GM21515 (cell line): ENCODE measurements at regions not wholly inside any gene's neighbourhood (a gene's known extent, or its start where the extent isn't known, plus 50 kb on each side); places are given as distances from the start of the nearest gene placed in this dataset.

ENCODE experiments used
- ATAC-seq: cut with Tn5 transposase; IDR thresholded peaks from one replicate; pipeline ENCODE4 v1.9.1; 2021; ENCODE audit not compliant: unreplicated experiment

DNA sequence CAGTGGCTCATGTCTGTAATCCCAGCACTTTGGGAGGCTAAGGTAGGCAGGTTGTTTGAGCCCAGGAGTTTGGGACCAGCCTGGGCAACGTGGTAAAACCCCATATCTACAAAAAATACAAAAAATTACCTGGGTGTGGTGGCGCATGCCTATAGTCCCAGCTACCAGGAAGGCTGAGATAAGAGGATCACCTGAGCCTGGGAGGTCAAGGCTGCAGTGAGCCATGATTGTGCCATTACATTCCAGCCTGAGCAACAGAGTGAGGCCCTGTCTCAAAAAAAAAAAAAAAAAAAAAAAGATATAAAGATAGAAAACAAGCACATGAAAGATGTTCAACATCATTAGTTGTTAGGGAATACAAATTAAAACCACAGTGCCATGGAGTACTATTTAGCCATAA, 65.3 kb upstream of the UGP2 start:
- ATAC-seq: no peak

DNA sequence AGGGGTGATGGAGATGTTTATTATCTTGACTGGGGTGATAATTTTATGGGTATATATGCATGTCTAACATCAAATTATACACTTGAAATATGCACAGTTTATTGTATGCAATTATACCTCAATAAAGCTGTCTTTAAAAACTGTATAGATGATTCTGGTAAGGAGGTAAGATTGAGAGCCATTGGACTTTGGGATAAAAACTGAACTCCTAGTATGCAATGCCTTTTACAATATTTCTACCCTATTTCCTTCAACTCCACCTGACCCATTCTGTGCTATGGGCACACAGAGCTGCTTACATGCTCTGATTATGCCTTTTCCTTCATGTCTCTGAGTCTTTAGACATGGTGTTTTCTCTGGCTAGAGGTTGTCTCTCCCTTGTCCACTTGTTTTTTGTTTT, 63.9 kb upstream of the UGP2 start:
- ATAC-seq: no peak

DNA sequence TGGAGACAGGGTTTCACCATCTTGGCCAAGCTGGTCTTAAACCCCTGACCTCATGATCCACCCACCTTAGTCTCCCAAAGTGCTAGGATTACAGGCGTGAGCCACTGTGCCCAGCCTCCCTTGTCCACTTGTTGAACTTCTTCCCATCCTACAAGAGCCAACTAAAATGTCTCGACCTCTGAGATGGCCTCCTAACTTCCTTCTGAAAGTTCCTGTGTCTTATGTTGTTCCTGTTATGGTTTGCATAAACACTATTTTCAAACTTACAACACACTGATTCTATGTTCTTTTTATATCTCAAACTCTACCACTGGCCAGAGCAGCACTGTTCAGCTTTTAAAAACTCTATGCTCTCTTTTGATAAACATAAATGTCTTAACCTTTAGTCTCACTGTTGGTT, 63.3 kb upstream of the UGP2 start:
- ATAC-seq: no peak

- ATAC-seq: no peak
Measured at GRCh38 chr2:63780518-63781155, 61.1 kb upstream of the UGP2 start.

DNA sequence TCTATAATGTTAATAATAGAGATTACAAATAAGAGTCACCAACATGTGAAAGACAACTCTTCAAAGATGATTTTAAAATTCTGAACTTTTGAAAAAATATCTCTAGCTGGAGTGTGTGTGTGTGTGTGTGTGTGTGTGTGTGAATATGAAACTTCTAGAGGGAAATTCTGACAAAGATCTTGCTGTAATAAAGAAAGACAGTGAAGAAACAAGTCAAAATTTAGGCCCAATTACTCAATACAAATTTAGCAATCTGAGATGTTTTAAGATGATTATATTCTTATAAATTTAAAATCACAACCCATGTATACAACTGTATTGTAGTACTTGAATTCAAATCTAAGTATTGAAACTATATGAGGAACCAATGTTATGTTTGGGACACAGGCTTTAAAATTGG, 57.2 kb upstream of the UGP2 start:
- no peak for ATAC-seq

GRCh38 chr2:63785096-63785495, 56.6 kb upstream of the UGP2 start:
- no peak for ATAC-seq

DNA sequence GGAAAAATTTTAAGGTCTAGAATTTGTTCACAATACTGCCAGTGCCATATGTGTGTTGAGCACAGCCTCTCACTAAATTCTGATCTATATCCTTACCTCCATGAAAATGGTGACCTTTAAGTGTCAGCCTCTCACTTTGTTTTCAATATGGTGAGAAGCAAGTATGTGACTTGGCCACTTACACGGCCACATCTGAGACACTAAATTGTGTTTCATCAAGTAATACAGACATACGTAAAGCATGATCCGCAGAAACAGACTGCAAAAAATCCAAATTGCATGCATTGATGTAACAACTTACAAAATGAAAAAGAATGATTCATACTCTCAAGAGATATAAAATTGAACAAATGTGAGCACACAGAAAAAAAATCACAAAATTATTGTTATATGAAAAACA, 55.2 kb upstream of the UGP2 start:
- ATAC-seq: no peak

- ATAC-seq: no peak
Measured at GRCh38 chr2:63788071-63788470, 53.6 kb upstream of the UGP2 start.

- no peak for ATAC-seq
Measured at GRCh38 chr2:63789338-63790020, 52.2 kb upstream of the UGP2 start.

DNA sequence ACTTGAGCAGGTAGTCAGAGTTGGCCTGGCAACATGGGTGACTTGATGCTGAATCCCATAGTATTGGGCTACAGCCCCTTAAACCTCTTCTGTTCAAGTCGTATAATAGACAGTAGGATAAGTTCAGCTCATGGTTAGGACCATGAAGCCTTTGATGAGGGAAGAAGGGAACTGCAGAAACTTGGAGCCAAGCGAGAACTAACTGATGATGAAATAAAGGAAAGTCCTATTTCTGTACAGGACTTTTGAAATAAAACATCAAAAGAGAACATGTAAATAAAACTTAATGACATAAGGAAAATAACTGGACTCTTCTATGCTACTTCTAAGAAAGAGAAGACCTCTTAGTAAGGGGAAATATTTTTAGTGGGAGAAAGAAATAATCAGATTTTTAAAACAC, 51.2 kb upstream of the UGP2 start:
- ATAC-seq: no peak

GRCh38 chr2:63790906-63791305, 50.8 kb upstream of the UGP2 start:
- no peak for ATAC-seq

- ATAC-seq: no peak
Measured at GRCh38 chr2:63791387-63791786, 50.3 kb upstream of the UGP2 start.
